Astrocyte (in vitro differentiated cells and primary cell): ENCODE measurements at regions not wholly inside any gene's neighbourhood (a gene's known extent, or its start where the extent isn't known, plus 50 kb on each side); places are given as distances from the start of the nearest gene placed in this dataset.

Experiments
- EZH2 ChIP-seq: IDR thresholded peaks from 2 replicates; pipeline ENCODE4 v1.6.1; 2012; ENCODE audit warnings: mild to moderate bottlenecking, low read length, inconsistent platforms; ENCODE audit not compliant: insufficient read depth
- TF ChIP-seq, protein P1 (sequence below): IDR thresholded peaks from 2 replicates; pipeline ENCODE4 v1.5.1; 2011; ENCODE audit warnings: low read depth, mild to moderate bottlenecking, inconsistent platforms, low read length, moderate library complexity; ENCODE audit not compliant: insufficient read depth

DNA sequence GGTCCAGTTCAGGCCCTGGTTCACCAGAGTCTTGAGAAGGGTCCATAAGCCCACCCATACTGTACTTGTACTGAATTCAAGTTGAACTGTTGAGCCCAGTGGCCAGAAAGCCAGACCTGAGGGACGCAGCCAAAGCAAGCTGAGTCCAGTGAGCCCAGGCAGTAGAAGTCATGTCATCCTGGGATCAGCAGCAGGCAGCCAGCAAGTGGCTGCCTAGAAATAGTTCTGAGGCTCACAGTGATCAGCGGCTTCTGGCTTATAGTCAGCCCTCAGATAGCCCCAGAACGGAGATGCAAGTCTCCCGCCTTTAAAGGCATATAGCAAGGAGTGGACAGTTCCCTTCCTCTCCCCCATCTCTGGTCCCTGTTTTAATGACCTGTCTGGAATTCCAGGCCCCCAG, 347.1 kb downstream of the FBXW7 start:
- TF ChIP-seq, protein P1, sequence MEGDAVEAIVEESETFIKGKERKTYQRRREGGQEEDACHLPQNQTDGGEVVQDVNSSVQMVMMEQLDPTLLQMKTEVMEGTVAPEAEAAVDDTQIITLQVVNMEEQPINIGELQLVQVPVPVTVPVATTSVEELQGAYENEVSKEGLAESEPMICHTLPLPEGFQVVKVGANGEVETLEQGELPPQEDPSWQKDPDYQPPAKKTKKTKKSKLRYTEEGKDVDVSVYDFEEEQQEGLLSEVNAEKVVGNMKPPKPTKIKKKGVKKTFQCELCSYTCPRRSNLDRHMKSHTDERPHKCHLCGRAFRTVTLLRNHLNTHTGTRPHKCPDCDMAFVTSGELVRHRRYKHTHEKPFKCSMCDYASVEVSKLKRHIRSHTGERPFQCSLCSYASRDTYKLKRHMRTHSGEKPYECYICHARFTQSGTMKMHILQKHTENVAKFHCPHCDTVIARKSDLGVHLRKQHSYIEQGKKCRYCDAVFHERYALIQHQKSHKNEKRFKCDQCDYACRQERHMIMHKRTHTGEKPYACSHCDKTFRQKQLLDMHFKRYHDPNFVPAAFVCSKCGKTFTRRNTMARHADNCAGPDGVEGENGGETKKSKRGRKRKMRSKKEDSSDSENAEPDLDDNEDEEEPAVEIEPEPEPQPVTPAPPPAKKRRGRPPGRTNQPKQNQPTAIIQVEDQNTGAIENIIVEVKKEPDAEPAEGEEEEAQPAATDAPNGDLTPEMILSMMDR = no peak
- no peak for TF ChIP-seq EZH2
